Astrocyte (in vitro differentiated cells and primary cell): ENCODE measurements at regions not wholly inside any gene's neighbourhood (a gene's known extent, or its start where the extent isn't known, plus 50 kb on each side); places are given as distances from the start of the nearest gene placed in this dataset.

ENCODE experiments used
- DNase-seq: peaks from one replicate; pipeline ENCODE4 v3.0.0-alpha.2; 2010; ENCODE audit warnings: low read depth
- FAIRE-seq: peaks from 2 replicates; lab custom pipeline; 2011; peaks lifted over from hg19 to GRCh38; lab: Jason Lieb, UNC
- H2AFZ ChIP-seq: 2 replicates; pipeline ENCODE4 v1.6.0; 2012; ENCODE audit warnings: low read depth, low read length, inconsistent platforms
- H3K27ac ChIP-seq: 2 replicates; pipeline ENCODE4 v1.5.1; 2011; ENCODE audit warnings: low read depth, low read length, inconsistent platforms
- H3K27me3 ChIP-seq: 2 replicates; pipeline ENCODE4 v1.6.0; 2011; ENCODE audit warnings: low read length, inconsistent platforms; ENCODE audit not compliant: insufficient read depth
- H3K36me3 ChIP-seq: 2 replicates; pipeline ENCODE4 v1.5.1; 2011; ENCODE audit warnings: low read length, inconsistent platforms; ENCODE audit not compliant: insufficient read depth
- H3K4me1 ChIP-seq: 2 replicates; pipeline ENCODE4 v1.5.1; 2011; ENCODE audit warnings: low read length, inconsistent platforms; ENCODE audit not compliant: insufficient read depth
- H3K4me2 ChIP-seq: 2 replicates; pipeline ENCODE4 v1.6.0; 2012; ENCODE audit warnings: low read length, inconsistent platforms
- H3K4me3 ChIP-seq: 2 replicates; pipeline ENCODE4 v1.5.1; 2011; ENCODE audit warnings: low read depth, mild to moderate bottlenecking, low read length, inconsistent platforms; ENCODE audit not compliant: insufficient read depth
- H3K79me2 ChIP-seq: 2 replicates; pipeline ENCODE4 v1.6.0; 2012; ENCODE audit warnings: mild to moderate bottlenecking, low read length, inconsistent platforms; ENCODE audit not compliant: insufficient read depth
- H3K9ac ChIP-seq: 2 replicates; pipeline ENCODE4 v1.6.0; 2012; ENCODE audit warnings: mild to moderate bottlenecking, low read length, inconsistent platforms
- H3K9me3 ChIP-seq: 2 replicates; pipeline ENCODE4 v1.5.1; 2012; ENCODE audit warnings: low read depth, mild to moderate bottlenecking, low read length, inconsistent platforms; ENCODE audit not compliant: insufficient read depth
- H4K20me1 ChIP-seq: 2 replicates; pipeline ENCODE4 v1.6.0; 2012; ENCODE audit warnings: low read length, inconsistent platforms; ENCODE audit not compliant: insufficient read depth
- H3K27ac Mint-ChIP-seq: one replicate; pipeline ENCODE4 v1.8.0; 2021; ENCODE audit warnings: mild to moderate bottlenecking, mixed read lengths; ENCODE audit not compliant: unreplicated experiment
- H3K27me3 Mint-ChIP-seq: one replicate; pipeline ENCODE4 v1.8.0; 2021; ENCODE audit warnings: low read depth, mixed read lengths; ENCODE audit not compliant: unreplicated experiment
- H3K36me3 Mint-ChIP-seq: one replicate; pipeline ENCODE4 v1.8.0; 2021; ENCODE audit warnings: low read depth, mixed read lengths; ENCODE audit not compliant: unreplicated experiment
- H3K4me1 Mint-ChIP-seq: one replicate; pipeline ENCODE4 v1.8.0; 2021; ENCODE audit warnings: low read depth, mixed read lengths; ENCODE audit not compliant: unreplicated experiment
- H3K4me3 Mint-ChIP-seq: one replicate; pipeline ENCODE4 v1.8.0; 2021; ENCODE audit warnings: mild to moderate bottlenecking, moderate library complexity, mixed read lengths; ENCODE audit not compliant: unreplicated experiment
- H3K9me3 Mint-ChIP-seq: one replicate; pipeline ENCODE4 v1.8.0; 2021; ENCODE audit warnings: mild to moderate bottlenecking, mixed read lengths; ENCODE audit not compliant: unreplicated experiment
- EZH2 ChIP-seq: IDR thresholded peaks from 2 replicates; pipeline ENCODE4 v1.6.1; 2012; ENCODE audit warnings: mild to moderate bottlenecking, low read length, inconsistent platforms; ENCODE audit not compliant: insufficient read depth
- TF ChIP-seq, protein P1 (sequence below): IDR thresholded peaks from 2 replicates; pipeline ENCODE4 v1.5.1; 2011; ENCODE audit warnings: low read depth, mild to moderate bottlenecking, inconsistent platforms, low read length, moderate library complexity; ENCODE audit not compliant: insufficient read depth

GRCh38 chr19:28840891-28841290 is 372.1 kb downstream of the UQCRFS1 start:
- H3K9me3 ChIP-seq: no peaks in the 10 kb centered on the region
- no peak for TF ChIP-seq EZH2
- TF ChIP-seq, protein P1, sequence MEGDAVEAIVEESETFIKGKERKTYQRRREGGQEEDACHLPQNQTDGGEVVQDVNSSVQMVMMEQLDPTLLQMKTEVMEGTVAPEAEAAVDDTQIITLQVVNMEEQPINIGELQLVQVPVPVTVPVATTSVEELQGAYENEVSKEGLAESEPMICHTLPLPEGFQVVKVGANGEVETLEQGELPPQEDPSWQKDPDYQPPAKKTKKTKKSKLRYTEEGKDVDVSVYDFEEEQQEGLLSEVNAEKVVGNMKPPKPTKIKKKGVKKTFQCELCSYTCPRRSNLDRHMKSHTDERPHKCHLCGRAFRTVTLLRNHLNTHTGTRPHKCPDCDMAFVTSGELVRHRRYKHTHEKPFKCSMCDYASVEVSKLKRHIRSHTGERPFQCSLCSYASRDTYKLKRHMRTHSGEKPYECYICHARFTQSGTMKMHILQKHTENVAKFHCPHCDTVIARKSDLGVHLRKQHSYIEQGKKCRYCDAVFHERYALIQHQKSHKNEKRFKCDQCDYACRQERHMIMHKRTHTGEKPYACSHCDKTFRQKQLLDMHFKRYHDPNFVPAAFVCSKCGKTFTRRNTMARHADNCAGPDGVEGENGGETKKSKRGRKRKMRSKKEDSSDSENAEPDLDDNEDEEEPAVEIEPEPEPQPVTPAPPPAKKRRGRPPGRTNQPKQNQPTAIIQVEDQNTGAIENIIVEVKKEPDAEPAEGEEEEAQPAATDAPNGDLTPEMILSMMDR: no peak
- no peaks in the 10 kb centered on the region for H3K27me3 ChIP-seq
- no peak overlapping the region for H3K27ac Mint-ChIP-seq
- H3K36me3 ChIP-seq: no peaks in the 10 kb centered on the region
- no peak overlapping the region for H3K4me3 ChIP-seq
- no peak overlapping the region for H3K27ac ChIP-seq
- H3K4me1 Mint-ChIP-seq: peaks cover 4% of the 10 kb centered on the region
- DNase-seq (no peak), FAIRE-seq (no peak)
- no peaks in the 10 kb centered on the region for H4K20me1 ChIP-seq
- H3K9me3 Mint-ChIP-seq: no peaks in the 10 kb centered on the region
- H3K4me2 ChIP-seq: no peak overlapping the region
- peaks cover 22% of the 10 kb centered on the region for H3K27me3 Mint-ChIP-seq
- H3K79me2 ChIP-seq: no peaks in the 10 kb centered on the region
- no peaks in the 10 kb centered on the region for H3K4me1 ChIP-seq
- no peak overlapping the region for H3K4me3 Mint-ChIP-seq
- no peaks in the 10 kb centered on the region for H3K36me3 Mint-ChIP-seq
- no peak overlapping the region for H2AFZ ChIP-seq
- no peak overlapping the region for H3K9ac ChIP-seq

- no peaks in the 10 kb centered on the region for H3K9me3 Mint-ChIP-seq
These were observed 373.5 kb downstream of the UQCRFS1 start for GRCh38 chr19:28839455-28839854.

GRCh38 chr19:28838909-28839308 is 374.0 kb downstream of the UQCRFS1 start:
- Histone ChIP-seq H4K20me1 (no peaks in the 10 kb centered on the region), H3K4me1 (no peaks in the 10 kb centered on the region), H3K4me2 (no peak overlapping the region), H3K9me3 (no peaks in the 10 kb centered on the region), H3K4me3 (no peak overlapping the region), H3K79me2 (no peaks in the 10 kb centered on the region), H3K27me3 (no peaks in the 10 kb centered on the region), H3K36me3 (no peaks in the 10 kb centered on the region), H3K9ac (no peak overlapping the region), H2AFZ (no peak overlapping the region), H3K27ac (no peak overlapping the region)
- Mint-ChIP-seq H3K4me3 (no peak overlapping the region), H3K27ac (no peak overlapping the region), H3K9me3 (no peaks in the 10 kb centered on the region), H3K27me3 (peaks cover 25% of the 10 kb centered on the region), H3K4me1 (peaks cover 4% of the 10 kb centered on the region), H3K36me3 (no peaks in the 10 kb centered on the region)
- FAIRE-seq (no peak), DNase-seq (no peak)
- no peak for TF ChIP-seq EZH2
- TF ChIP-seq, protein P1: no peak

More at GRCh38 chr19:28839455-28839854, 373.5 kb downstream of the UQCRFS1 start:
- Histone ChIP-seq H3K4me1 (no peaks in the 10 kb centered on the region), H3K36me3 (no peaks in the 10 kb centered on the region), H3K9ac (no peak overlapping the region), H2AFZ (no peak overlapping the region), H3K27me3 (no peaks in the 10 kb centered on the region), H3K9me3 (no peaks in the 10 kb centered on the region), H3K79me2 (no peaks in the 10 kb centered on the region), H4K20me1 (no peaks in the 10 kb centered on the region), H3K27ac (no peak overlapping the region), H3K4me3 (no peak overlapping the region), H3K4me2 (no peak overlapping the region)
- H3K4me3 Mint-ChIP-seq: no peak overlapping the region
- no peak overlapping the region for H3K27ac Mint-ChIP-seq
- TF ChIP-seq, protein P1: no peak
- no peak for TF ChIP-seq EZH2
- FAIRE-seq: no peak
- no peak for DNase-seq
- H3K36me3 Mint-ChIP-seq: no peaks in the 10 kb centered on the region
- peaks cover 4% of the 10 kb centered on the region for H3K4me1 Mint-ChIP-seq
- peaks cover 25% of the 10 kb centered on the region for H3K27me3 Mint-ChIP-seq
